NB4 (cell line): ENCODE measurements at regions not wholly inside any gene's neighbourhood (a gene's known extent, or its start where the extent isn't known, plus 50 kb on each side); places are given as distances from the start of the nearest gene placed in this dataset.

Experiments
- CTCF ChIP-seq: IDR thresholded peaks from one replicate; pipeline ENCODE4 v1.5.1; 2012; ENCODE audit warnings: low read depth, low read length
- POLR2A ChIP-seq: IDR thresholded peaks from 2 replicates; pipeline ENCODE4 v1.6.1; 2011; ENCODE audit warnings: mild to moderate bottlenecking; ENCODE audit not compliant: insufficient read length; ENCODE audit errors: extremely low read depth
- TF ChIP-seq, protein P1 (sequence below): IDR thresholded peaks from 2 replicates; pipeline ENCODE4 v1.6.1; 2011; ENCODE audit warnings: low read depth, low read length

DNA sequence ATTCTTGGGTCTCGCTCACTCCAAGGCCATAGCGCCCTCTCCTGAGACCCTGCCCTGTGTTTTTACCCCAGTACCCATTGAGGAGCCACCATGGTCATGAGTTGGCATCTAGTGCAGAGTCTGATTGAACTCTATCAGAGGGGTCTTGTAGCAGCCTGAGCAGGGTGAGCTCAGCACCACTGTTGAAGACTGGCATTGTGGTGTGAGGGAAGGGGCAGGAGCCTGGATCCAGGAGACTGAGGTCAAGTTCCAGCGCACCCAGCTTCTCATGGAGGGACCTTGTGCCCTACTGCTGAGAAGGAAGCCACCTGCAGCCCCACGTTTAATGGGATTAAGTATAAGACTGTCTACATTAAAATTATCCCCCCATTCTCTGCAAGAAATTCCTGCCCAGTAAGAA, 65.8 kb upstream of the LARS2 start:
- TF ChIP-seq CTCF (no peak), POLR2A (no peak)
- TF ChIP-seq, protein P1, sequence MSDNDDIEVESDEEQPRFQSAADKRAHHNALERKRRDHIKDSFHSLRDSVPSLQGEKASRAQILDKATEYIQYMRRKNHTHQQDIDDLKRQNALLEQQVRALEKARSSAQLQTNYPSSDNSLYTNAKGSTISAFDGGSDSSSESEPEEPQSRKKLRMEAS: no peak
